ENCODE measurements at regions not wholly inside any gene's neighbourhood (a gene's known extent, or its start where the extent isn't known, plus 50 kb on each side); places are given as distances from the start of the nearest gene placed in this dataset.
A peak's percentile ranks its signal among the peaks of the same experiment; 100 is the strongest.
"Not testable (repeated sequence)": the region's sequence is repeated elsewhere in the genome, so short reads cannot be mapped to it uniquely, and the experiment has no call there.

DNA sequence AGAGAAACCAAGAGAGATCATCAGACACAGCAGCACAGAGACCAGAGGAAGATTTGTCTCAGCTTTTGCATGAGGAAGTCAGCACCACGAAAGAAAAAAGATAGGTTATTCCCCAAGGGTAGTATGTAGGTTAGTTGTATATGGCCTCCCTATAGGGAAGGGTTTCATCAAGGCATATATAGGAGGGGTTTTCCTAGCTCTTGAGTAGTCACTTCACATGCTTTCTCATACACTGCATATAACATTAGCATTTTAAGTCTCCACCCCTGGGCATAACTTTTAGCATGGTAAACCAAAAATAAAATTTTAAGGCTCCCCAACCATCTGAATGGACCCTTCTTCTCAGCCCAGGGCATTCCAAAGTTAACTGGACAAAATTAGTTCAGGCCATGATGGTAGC is 1571.6 kb upstream of the ACO1 start:
- DNase-seq (ENCODE audit: low spot score) (no peak), FAIRE-seq (no peak)

DNA sequence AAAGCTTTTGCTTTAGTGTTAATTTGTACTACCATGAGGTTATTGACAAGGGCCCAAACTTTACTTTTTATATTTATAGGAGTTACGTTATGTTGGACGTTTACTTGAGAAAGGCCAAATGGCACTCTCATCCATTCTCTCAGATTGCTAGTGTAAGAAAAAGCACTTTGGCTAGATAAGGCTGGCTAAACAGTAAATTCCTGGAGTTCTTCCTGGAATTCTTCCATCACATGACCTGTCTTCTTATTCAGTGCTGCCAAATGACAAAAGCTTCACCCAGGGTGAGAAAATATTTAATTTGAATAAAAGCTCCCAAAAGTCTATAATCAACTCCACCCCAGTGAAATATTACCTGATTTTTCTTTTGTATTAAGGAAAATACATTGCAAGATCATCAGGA is 1568.9 kb upstream of the ACO1 start:
- FAIRE-seq (no peak), DNase-seq (ENCODE audit: low spot score) (no peak)

DNA sequence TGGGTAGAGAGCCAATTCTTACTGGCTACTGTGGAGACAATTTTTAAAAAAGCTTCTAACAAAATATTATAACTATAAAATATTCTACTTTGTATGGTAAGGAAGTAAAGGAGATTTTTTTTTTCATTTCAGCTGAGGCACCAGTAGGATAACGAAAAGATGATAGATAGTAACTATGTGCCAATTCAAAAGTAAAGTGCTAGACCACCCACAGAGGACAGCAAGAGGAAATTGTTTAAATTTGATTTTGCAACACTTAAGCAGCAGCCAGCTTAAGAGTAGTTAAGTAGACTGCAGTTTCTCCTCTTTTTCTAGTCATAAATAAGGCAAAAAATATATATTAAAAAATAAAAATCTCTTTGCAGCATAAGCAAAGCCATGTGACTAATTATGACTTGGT is 1539.3 kb upstream of the ACO1 start:
- no peak for DNase-seq (ENCODE audit: low spot score)
- no peak for FAIRE-seq

- FAIRE-seq = no peak
- no peak for DNase-seq (ENCODE audit: low spot score)
Measured at GRCh38 chr9:30846651-30847050, 1537.8 kb upstream of the ACO1 start.

GRCh38 chr9:30851600-30851999 is 1532.8 kb upstream of the ACO1 start:
- no peak for DNase-seq (ENCODE audit: low spot score)
- no peak for FAIRE-seq

DNA sequence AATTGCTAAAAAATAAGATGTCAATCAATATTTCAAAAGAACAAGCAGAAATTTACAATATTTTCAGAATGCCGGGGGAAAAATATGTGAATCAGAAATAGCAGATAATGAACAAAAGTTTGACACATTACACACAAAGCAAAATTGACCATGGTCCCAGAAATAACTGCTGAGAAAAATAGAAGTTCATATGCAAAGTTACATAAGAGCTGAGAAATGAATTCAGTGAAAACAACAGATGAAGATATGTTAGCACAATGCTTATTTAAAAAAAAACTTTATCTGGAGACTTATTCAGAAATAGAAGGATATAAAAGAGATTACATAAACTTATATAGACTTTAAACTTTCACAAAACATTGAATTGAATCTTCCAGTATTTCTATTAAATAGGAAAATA is 1483.7 kb upstream of the ACO1 start:
- DNase-seq (ENCODE audit: low spot score) = no peak
- FAIRE-seq = no peak

GRCh38 chr9:30913331-30913730 is 1471.1 kb upstream of the ACO1 start:
- DNase-seq (ENCODE audit: low spot score) = no peak
- no peak for FAIRE-seq

GRCh38 chr9:30915451-30915850 is 1469.0 kb upstream of the ACO1 start:
- FAIRE-seq (peak; percentile 71), DNase-seq (ENCODE audit: low spot score) (no peak)

DNA sequence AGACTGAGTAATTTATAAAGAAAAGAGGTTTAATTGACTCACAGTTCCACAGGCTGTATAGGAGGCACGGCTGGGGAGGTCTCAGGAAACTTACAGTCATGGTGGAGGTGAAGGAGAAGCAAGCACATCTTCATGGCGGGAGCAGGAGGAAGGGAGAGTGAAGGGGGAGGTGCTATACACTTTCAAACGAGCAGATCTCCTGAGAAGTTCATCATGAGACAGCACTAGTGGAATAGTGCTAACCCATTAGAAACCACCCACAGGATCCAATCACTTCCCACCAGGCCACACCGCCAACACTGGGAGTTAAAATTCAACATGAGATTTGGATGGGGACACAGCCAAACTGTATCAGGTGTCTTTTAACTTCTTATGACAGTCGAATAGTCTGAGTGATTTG is 1459.3 kb upstream of the ACO1 start:
- DNase-seq (ENCODE audit: low spot score) (no peak), FAIRE-seq (no peak)

GRCh38 chr9:30925635-30926034 is 1458.8 kb upstream of the ACO1 start:
- FAIRE-seq (no peak), DNase-seq (ENCODE audit: low spot score) (no peak)

DNA sequence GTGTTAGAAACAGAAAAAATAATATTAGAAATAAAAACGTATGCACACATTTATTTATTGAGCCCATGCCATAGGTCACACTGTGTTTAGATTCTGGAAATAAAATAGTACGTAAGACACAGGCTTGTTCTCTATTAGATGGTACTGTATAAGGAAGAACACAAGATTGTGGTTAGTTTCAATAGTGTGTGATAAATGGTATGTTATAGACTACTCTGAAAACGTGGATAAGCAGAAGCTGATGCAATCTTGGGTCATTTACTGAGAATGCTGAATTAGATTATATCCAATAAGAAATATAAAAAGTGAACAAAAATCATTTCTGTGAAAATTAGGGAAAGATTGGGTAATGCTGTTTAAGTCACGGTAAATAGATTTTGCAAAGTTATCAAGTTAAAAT is 1456.4 kb upstream of the ACO1 start:
- FAIRE-seq = no peak
- no peak for DNase-seq (ENCODE audit: low spot score)

GRCh38 chr9:30932226-30932625 is 1452.2 kb upstream of the ACO1 start:
- DNase-seq (ENCODE audit: low spot score) (peak; percentile 18), FAIRE-seq (no peak)

DNA sequence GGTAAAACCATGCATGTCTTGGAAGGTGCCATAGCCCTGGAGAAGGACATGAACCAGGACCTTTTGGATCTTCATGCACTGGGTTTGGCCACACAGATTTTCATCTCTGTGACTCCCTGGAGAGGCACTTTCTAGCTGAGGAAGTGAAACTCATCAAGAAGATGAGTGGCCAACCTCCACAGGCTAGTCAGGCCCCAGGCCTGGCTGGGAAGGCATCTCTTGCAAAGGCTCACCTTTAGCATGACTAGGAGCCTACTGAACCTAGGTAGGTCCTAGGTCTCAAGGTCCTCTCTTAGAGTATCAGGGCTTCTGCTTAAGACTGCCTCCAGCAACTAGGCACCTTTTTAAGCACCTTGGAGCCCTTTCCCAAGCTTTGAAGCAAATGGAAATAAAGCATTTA is 1448.7 kb upstream of the ACO1 start:
- no peak for FAIRE-seq
- no peak for DNase-seq (ENCODE audit: low spot score)

DNA sequence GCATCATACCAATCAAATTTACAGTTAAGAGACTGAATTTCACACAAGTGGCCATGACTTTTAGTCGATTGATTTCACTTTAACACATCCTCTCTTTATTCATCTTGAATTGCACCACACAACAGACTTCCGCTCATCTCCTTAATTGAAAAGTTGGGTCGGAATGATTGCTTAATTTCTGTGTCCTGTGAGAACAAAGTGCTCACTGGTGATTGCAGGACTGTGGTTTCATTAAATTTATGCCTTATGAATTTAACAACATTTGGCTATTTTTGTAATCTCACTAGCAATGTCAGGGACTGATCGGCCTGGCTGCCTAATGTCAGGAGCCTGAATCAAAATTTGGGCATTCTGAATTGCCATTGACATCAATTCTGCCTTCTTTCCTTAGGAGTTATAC is 1447.3 kb upstream of the ACO1 start:
- FAIRE-seq = no peak
- DNase-seq (ENCODE audit: low spot score) = no peak

DNA sequence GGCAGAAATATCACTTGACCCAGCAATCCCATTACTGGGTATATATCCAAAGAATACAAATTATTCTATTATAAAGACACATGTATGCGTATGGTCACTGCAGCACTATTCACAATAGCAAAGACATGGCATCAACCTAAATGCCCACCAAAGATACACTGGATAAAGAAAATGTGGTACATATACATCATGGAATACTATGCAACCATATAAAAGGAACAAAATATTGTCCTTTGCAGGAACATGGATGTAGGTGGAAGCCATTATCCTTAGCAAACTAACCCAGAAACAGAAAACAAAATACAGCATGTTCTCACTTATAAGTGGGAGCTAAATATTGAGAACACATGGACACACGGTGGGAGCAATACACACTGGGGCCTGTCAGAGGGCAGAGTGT is 1441.6 kb upstream of the ACO1 start:
- not testable (repeated sequence) for FAIRE-seq; DNase-seq (ENCODE audit: low spot score)

DNA sequence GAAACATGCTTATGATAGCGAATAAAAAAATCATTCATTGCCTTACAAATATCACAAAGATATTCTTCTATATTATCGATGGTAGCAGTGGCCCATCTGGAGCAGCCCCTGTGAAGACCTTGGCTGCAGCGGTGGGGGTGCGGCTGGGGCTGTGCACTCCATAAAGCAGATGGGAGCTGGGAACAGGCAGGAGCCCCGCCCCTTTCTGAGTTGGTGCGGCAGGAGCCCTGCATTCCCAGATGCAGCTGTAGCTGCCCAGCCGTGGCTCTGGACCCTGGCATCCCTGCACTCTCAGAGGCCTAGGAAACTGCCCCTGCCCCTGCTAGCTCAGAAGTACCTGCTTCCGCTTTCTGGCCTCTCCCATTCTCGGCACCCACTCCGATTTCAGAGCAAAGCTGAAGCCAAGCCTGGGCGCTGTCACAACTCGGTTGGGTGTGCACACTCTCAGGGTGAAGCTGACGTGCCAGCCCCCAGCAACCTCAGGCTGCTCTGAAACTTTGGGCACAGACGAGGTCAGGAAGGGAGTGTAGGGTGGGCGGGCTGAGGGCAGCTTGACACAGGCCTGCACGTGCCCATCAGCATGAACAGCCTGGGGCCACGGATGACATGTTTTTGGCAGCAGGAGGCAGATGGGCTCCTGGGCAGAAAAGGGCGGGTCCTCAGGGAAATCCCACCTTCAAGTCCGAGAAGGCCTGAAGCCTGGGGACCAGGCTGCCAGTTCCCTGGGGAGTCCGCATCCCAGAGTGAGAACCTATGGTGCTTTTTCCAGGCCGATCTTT is 1440.8 kb upstream of the ACO1 start:
- DNase-seq (ENCODE audit: low spot score) = no peak
- no peak for FAIRE-seq

DNA sequence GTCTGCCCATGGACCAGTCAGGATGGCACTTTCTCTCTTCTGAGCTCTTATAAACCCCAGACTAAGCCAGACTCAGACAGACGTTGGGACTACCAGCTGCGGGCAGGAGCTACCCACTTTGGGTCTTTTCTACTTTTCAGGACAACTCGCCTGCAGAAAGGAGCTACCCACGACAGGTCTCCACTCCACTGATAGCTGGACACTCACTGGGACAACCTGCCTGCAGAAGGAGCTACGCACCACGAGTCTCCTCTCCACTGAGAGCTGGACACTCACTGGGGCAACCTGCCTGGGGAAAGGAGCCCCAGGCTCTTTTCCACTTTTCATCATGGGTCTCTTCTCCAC is 1440.2 kb upstream of the ACO1 start:
- DNase-seq (ENCODE audit: low spot score) (no peak), FAIRE-seq (no peak)

DNA sequence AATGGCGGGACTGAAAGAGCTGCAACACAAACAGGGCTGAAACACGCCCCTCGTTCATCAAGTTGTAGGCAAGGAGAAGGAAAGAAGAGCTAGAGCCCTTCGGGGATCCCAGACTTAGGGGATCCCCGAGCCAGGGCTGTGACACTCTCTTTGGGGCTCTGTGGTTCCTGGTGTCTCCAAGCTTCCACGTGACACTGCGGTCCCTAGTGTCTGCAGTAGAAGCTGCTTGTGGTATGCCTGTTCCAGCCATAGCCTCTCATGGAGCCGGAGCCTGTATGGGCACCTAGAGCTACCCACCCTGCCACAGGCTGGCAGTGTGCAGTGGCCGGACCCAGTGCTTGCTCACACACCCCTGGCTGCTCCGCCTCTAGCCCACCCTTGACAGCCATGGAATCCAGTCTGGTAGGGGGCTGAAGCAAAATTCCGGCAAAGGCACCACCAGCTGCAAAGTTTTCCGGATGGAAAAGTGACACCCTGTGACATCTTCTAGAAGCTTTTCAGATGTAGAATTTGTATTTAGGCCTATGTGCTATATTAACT is 1439.6 kb upstream of the ACO1 start:
- DNase-seq (ENCODE audit: low spot score) = no peak
- FAIRE-seq = no peak

GRCh38 chr9:30964332-30964731 is 1420.1 kb upstream of the ACO1 start:
- DNase-seq (ENCODE audit: low spot score) (no peak), FAIRE-seq (no peak)

DNA sequence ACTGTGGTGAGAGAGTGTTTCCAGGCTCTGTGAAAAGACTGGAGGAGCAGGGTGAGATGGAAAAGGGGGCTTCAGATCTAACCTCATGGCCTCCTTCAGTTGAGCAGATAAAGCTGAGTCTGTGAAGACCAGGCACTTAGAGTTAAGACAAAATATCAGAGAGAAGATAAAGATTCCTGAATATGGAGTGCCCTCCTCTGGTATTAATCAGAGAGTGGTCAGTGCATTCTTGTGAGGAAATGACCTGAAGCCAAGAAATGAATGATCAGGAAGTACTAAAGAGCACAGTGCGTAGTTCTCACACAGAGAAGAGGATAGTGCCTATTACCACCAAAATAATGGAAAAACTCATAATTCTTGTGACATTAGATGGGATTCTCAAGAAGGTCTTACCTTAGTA is 1417.0 kb upstream of the ACO1 start:
- no peak for FAIRE-seq

DNA sequence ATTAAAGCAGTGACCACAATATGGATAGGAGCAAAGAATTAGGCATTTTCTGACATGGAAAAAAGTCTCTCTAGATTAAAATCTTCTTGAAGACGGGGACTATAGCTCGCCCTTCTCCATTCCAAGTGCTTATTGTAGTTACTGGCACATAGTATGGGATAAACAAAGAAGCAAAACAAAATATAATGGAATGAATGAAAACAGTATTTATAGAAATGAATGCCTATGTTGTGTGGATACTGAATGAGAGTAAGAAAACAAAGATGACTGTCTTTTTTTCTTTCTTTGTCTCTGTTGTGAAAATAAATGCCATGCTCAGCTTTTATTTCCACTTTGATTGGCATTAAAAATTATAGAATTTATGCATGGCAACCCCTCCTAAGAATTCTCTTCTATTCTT is 1414.3 kb upstream of the ACO1 start:
- DNase-seq (ENCODE audit: low spot score) (no peak), FAIRE-seq (no peak)

More for the DNA sequence above, 1417.0 kb upstream of the ACO1 start:
- no peak for DNase-seq (ENCODE audit: low spot score)

- FAIRE-seq (no peak), DNase-seq (ENCODE audit: low spot score) (no peak)
Measured at GRCh38 chr9:30970812-30971211, 1413.6 kb upstream of the ACO1 start.

DNA sequence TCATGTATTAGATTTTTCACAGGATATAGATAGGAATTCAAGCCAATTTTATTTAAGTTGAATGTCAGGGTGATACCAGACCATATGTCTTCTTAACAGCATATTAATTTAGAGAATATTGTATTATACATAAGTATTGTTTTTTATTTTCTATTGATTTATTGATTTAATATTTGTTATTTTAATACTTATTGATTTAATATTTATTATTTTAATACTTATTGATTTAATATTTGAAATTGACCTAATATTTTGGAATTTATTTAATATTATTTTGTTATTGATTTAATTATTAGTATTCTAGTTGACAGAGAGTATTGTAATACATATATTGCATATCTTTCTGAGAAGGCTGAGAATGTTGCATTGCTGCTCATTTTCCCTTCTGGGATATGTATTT is 1411.8 kb upstream of the ACO1 start:
- DNase-seq (ENCODE audit: low spot score) = no peak
- no peak for FAIRE-seq

DNA sequence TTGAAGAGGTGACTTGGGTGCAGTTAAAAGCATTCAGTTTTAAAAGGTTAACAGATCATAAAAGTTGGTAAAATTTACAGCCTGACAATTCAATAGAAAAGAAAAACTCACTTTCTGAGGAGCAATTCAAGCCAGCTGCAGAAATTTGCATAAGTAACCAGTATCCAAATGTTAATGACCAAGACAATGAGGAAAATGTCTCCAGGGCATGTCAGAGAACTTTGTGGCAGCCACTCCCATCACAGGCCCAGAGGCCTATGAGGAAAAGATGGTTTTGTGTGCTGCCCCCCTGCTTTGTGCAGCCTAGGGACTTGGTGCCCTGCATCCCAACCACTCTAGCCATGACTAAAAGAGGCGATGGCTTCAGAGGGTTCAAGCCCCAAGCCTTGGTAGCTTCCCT is 1406.5 kb upstream of the ACO1 start:
- FAIRE-seq (no peak), DNase-seq (ENCODE audit: low spot score) (no peak)

Measured in urothelium cell line (cell line).